ENCODE measurements at regions not wholly inside any gene's neighbourhood (a gene's known extent, or its start where the extent isn't known, plus 50 kb on each side); places are given as distances from the start of the nearest gene placed in this dataset.

DNA sequence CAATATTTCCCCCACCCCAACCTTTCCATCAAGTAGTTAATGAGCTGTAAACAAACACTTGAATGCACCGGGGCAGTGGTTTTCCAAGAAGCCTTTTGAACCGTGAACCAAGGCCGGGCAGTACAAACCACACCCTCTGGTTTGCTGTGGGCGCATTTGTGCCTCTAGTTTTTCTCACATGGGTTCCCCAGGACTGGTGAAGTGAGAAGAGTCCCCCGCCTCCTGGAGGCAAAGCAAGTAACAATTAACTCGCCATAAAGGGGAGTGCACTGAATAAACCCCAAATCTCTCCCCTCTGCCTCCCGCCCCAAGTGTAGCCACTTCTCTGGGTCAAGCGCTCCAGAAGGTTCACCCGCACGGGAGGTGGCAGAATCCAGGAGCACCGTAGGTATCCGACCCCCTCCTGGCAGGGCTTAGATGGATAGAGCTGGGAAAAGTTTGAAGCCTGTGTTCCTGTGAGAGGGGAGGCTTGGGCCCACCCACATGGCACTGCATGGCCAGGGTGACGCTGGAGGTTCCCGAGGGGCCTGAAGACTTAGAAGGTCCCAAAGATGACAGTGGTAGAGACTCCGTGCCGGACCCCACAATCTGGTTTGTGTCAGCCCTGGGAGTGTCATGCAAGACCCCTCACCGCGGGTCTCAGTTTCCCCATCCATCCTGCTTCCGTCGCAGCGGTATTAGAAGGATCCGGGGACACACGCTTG lies 182.2 kb downstream of the SMAD2 start:
- BruUV-seq (replicated peaks): no TSS peak
- POLR2A ChIA-PET: no interaction called here

GRCh38 chr18:47747260-47747795 lies 183.1 kb downstream of the SMAD2 start:
- ChIA-PET CTCF (no interaction called here), POLR2A (no interaction called here)
- no peaks in the 10 kb centered on the region for H3K4me1 ChIP-seq (ENCODE audit: control insufficient read depth, insufficient read depth, low read length)
- no peaks in the 10 kb centered on the region for H3K9me3 ChIP-seq (ENCODE audit: control insufficient read depth, insufficient read depth, low read depth, low read length)
- BruUV-seq (replicated peaks): no TSS peak
- ATAC-seq (no peak), DNase-seq (ENCODE audit: low read depth, low spot score) (no peak)
- H3K27me3 ChIP-seq (ENCODE audit: control insufficient read depth, insufficient read depth, low read length): no peaks in the 10 kb centered on the region; the same call in 1 of the 2 replicates
- TF ChIP-seq SIN3A (IDR thresholded peaks at IDR 0.05; ENCODE audit: borderline replicate concordance, insufficient read depth, low read depth, low read length) (no peak), REST (IDR thresholded peaks at IDR 0.05; ENCODE audit: insufficient read depth in 1 of 2, low read depth in 2 of 2, low read length in 1 of 2) (no peak), POLR2AphosphoS5 (IDR thresholded peaks at IDR 0.05; ENCODE audit: low read depth, low read length) (no peak), TCF7L2 (IDR thresholded peaks at IDR 0.05; ENCODE audit: low read depth, low read length) (no peak)
- in situ Hi-C loops (cut with HindIII; ENCODE audit: low pct_unique_long_range_greater_than_20kb, low sequenced_read_pairs) (no loop called here), intact Hi-C loops (cut with micrococcal nuclease; ENCODE audit: unreplicated experiment) (loop anchor here (5.0 to 10.0 kb wide), 3 partner anchors 150 to 530 kb away; no protein-coding TSS in a partner anchor)
- H3K27ac ChIP-seq (ENCODE audit: low read length): no peak overlapping the region
- H3K4me3 ChIP-seq (ENCODE audit: low read depth in 2 of 2, low read length in 2 of 2): no peak overlapping the region
- H3K36me3 ChIP-seq (ENCODE audit: control insufficient read depth, insufficient read depth, low read length): no peaks in the 10 kb centered on the region

More for the DNA sequence above, 182.2 kb downstream of the SMAD2 start:
- TF ChIP-seq POLR2AphosphoS5 (IDR thresholded peaks at IDR 0.05; ENCODE audit: low read depth, low read length): no peak
- no peak for TF ChIP-seq REST (IDR thresholded peaks at IDR 0.05; ENCODE audit: insufficient read depth in 1 of 2, low read depth in 2 of 2, low read length in 1 of 2)
- TF ChIP-seq, protein P1, sequence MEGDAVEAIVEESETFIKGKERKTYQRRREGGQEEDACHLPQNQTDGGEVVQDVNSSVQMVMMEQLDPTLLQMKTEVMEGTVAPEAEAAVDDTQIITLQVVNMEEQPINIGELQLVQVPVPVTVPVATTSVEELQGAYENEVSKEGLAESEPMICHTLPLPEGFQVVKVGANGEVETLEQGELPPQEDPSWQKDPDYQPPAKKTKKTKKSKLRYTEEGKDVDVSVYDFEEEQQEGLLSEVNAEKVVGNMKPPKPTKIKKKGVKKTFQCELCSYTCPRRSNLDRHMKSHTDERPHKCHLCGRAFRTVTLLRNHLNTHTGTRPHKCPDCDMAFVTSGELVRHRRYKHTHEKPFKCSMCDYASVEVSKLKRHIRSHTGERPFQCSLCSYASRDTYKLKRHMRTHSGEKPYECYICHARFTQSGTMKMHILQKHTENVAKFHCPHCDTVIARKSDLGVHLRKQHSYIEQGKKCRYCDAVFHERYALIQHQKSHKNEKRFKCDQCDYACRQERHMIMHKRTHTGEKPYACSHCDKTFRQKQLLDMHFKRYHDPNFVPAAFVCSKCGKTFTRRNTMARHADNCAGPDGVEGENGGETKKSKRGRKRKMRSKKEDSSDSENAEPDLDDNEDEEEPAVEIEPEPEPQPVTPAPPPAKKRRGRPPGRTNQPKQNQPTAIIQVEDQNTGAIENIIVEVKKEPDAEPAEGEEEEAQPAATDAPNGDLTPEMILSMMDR (IDR thresholded peaks at IDR 0.05): no peak
- no peak for TF ChIP-seq TCF7L2 (IDR thresholded peaks at IDR 0.05; ENCODE audit: low read depth, low read length)
- TF ChIP-seq SIN3A (IDR thresholded peaks at IDR 0.05; ENCODE audit: borderline replicate concordance, insufficient read depth, low read depth, low read length): no peak
- in situ Hi-C loops (cut with HindIII; ENCODE audit: low pct_unique_long_range_greater_than_20kb, low sequenced_read_pairs) (no loop called here), intact Hi-C loops (cut with micrococcal nuclease; ENCODE audit: unreplicated experiment) (loop anchor here (5.0 to 10.0 kb wide), 3 partner anchors 151 to 531 kb away; no protein-coding TSS in a partner anchor)
- Histone ChIP-seq H3K27me3 (ENCODE audit: control insufficient read depth, insufficient read depth, low read length) (no peaks in the 10 kb centered on the region; the same call in 1 of the 2 replicates), H3K27ac (ENCODE audit: low read length) (no peak overlapping the region), H3K4me3 (ENCODE audit: low read depth in 2 of 2, low read length in 2 of 2) (no peak overlapping the region), H3K9me3 (ENCODE audit: control insufficient read depth, insufficient read depth, low read depth, low read length) (no peaks in the 10 kb centered on the region), H3K36me3 (ENCODE audit: control insufficient read depth, insufficient read depth, low read length) (no peaks in the 10 kb centered on the region), H3K4me1 (ENCODE audit: control insufficient read depth, insufficient read depth, low read length) (no peaks in the 10 kb centered on the region)
- DNase-seq (ENCODE audit: low read depth, low spot score) (no peak), ATAC-seq (no peak)
- CTCF ChIA-PET: interaction anchor here (0.6 to 0.7 kb wide), 2 partner anchors 408 to 533 kb away, joined by 3 to 4 read pairs; no protein-coding TSS in a partner anchor

All from Panc1 (cell line).